HepG2 (cell line): ENCODE measurements at regions not wholly inside any gene's neighbourhood (a gene's known extent, or its start where the extent isn't known, plus 50 kb on each side); places are given as distances from the start of the nearest gene placed in this dataset.

Experiments used
- ARNT2 ChIP-seq: sonication (generic); formaldehyde crosslinking; IDR thresholded peaks from 2 replicates; pipeline ENCODE4 v1.8.0; 2022; ENCODE audit warnings: mild to moderate bottlenecking, low read depth, missing genetic modification reagents, moderate library complexity
- ATF1 ChIP-seq: IDR thresholded peaks from 2 replicates; pipeline ENCODE4 v1.6.1; 2016; ENCODE audit warnings: mild to moderate bottlenecking, control low read depth
- ATF7 ChIP-seq, 2 experiments: fragments of 450-650 bp in 1 of 2; sonication (generic) in 1 of 2; formaldehyde crosslinking in 1 of 2; IDR thresholded peaks; 2 replicates each; pipeline versions ENCODE4 v1.4.0 to v1.6.1; 2016 to 2020; ENCODE audit warnings: antibody characterized with exemption in 1 of 2, mild to moderate bottlenecking in 1 of 2, missing genetic modification reagents in 1 of 2
- DRAP1 ChIP-seq: IDR thresholded peaks from 2 replicates; pipeline ENCODE4 v1.6.1; 2016; ENCODE audit warnings: missing genetic modification reagents, missing compliant biosample characterization
- E2F1 ChIP-seq: sonication (generic); formaldehyde crosslinking; IDR thresholded peaks from 2 replicates; pipeline ENCODE4 v1.5.0; 2020; ENCODE audit warnings: missing genetic modification reagents
- E2F5 ChIP-seq: sonication (generic); formaldehyde crosslinking; conservative IDR thresholded peaks from 2 replicates; pipeline ENCODE4 v1.4.0; 2020; ENCODE audit warnings: missing genetic modification reagents
- FIP1L1 ChIP-seq: fragments of 200-400 bp; formaldehyde crosslinking; IDR thresholded peaks from 2 replicates; pipeline ENCODE4 v1.6.1; 2018; ENCODE audit warnings: low read depth, mild to moderate bottlenecking, low read length, moderate library complexity, borderline replicate concordance; ENCODE audit not compliant: insufficient read depth
- GATAD1 ChIP-seq: IDR thresholded peaks from 2 replicates; pipeline ENCODE4 v1.6.1; 2016; ENCODE audit warnings: missing genetic modification reagents, missing compliant biosample characterization
- GZF1 ChIP-seq: sonication (generic); formaldehyde crosslinking; IDR thresholded peaks from 2 replicates; pipeline ENCODE4 v1.5.1; 2020; ENCODE audit warnings: mild to moderate bottlenecking, missing genetic modification reagents
- KMT2A ChIP-seq: sonication (generic); formaldehyde crosslinking; IDR thresholded peaks from 2 replicates; pipeline ENCODE4 v1.4.0; 2020; ENCODE audit warnings: missing genetic modification reagents
- LCORL ChIP-seq, 2 experiments: fragments of 450-650 bp in 1 of 2; sonication (generic) in 1 of 2; formaldehyde crosslinking in 1 of 2; IDR thresholded peaks; 2 replicates each; pipeline versions ENCODE4 v1.5.0 to v1.6.1; 2017 to 2020; ENCODE audit warnings: antibody characterized with exemption in 1 of 2, missing genetic modification reagents in 1 of 2
- MIXL1 ChIP-seq: IDR thresholded peaks from 2 replicates; pipeline ENCODE4 v1.6.1; 2016
- MZF1 ChIP-seq: sonication (generic); formaldehyde crosslinking; IDR thresholded peaks from 2 replicates; pipeline ENCODE4 v1.8.1; 2023; ENCODE audit warnings: mild to moderate bottlenecking, missing genetic modification reagents, borderline replicate concordance
- NFIB ChIP-seq: sonication (generic); formaldehyde crosslinking; IDR thresholded peaks from 2 replicates; pipeline ENCODE4 v1.9.0; 2021; ENCODE audit warnings: missing genetic modification reagents, mild to moderate bottlenecking, borderline replicate concordance
- SATB2 ChIP-seq: sonication (generic); formaldehyde crosslinking; IDR thresholded peaks from 2 replicates; pipeline ENCODE4 v1.5.0; 2020; ENCODE audit warnings: missing genetic modification reagents
- SCMH1 ChIP-seq: sonication (generic); formaldehyde crosslinking; IDR thresholded peaks from 2 replicates; pipeline ENCODE4 v1.9.0; 2021; ENCODE audit warnings: missing genetic modification reagents, mild to moderate bottlenecking, borderline replicate concordance
- SMARCE1 ChIP-seq: fragments of 450-650 bp; IDR thresholded peaks from 2 replicates; pipeline ENCODE4 v1.6.1; 2017; ENCODE audit warnings: borderline replicate concordance
- SP2 ChIP-seq: sonication (generic); formaldehyde crosslinking; IDR thresholded peaks from 2 replicates; pipeline ENCODE4 v1.5.1; 2020; ENCODE audit warnings: mild to moderate bottlenecking, missing genetic modification reagents
- THRA ChIP-seq: sonication (generic); formaldehyde crosslinking; IDR thresholded peaks from 2 replicates; pipeline ENCODE4 v1.4.0; 2020; ENCODE audit warnings: missing genetic modification reagents, borderline replicate concordance
- ZBTB42 ChIP-seq: sonication (generic); formaldehyde crosslinking; IDR thresholded peaks from 2 replicates; pipeline ENCODE4 v1.5.0; 2020; ENCODE audit warnings: mild to moderate bottlenecking, missing genetic modification reagents
- ZMAT5 ChIP-seq: sonication (generic); formaldehyde crosslinking; IDR thresholded peaks from 2 replicates; pipeline ENCODE4 v1.5.0; 2020; ENCODE audit warnings: mild to moderate bottlenecking, low read depth, missing genetic modification reagents, borderline replicate concordance
- ZNF460 ChIP-seq: sonication (generic); formaldehyde crosslinking; IDR thresholded peaks from 2 replicates; pipeline ENCODE4 v1.5.1; 2020; ENCODE audit warnings: missing genetic modification reagents, mild to moderate bottlenecking, borderline replicate concordance
- ZNF644 ChIP-seq: IDR thresholded peaks from 2 replicates; pipeline ENCODE4 v1.6.1; 2016; ENCODE audit warnings: low read depth
- ZNF800 ChIP-seq: sonication (generic); formaldehyde crosslinking; IDR thresholded peaks from 2 replicates; pipeline ENCODE4 v1.4.0; 2020; ENCODE audit warnings: missing genetic modification reagents
- ZSCAN29 ChIP-seq: sonication (generic); formaldehyde crosslinking; conservative IDR thresholded peaks from 2 replicates; pipeline ENCODE4 v1.4.0; 2020; ENCODE audit warnings: mild to moderate bottlenecking, missing genetic modification reagents

GRCh38 chr2:224145751-224146355 is 106.8 kb upstream of the SERPINE2 start (continued):
- TF ChIP-seq ZNF644 (CRISPR knock-in tag), result peak; percentile 88
- TF ChIP-seq FIP1L1, result no peak
- no peak for TF ChIP-seq ATF7 (IDR thresholded peaks at IDR 0.05)
- TF ChIP-seq ATF7 (CRISPR knock-in tag; IDR thresholded peaks at IDR 0.05), result peak; percentile 37; the same call in 1 of the 2 replicates
- TF ChIP-seq SP2 (CRISPR knock-in tag), result no peak
- TF ChIP-seq ARNT2 (CRISPR knock-in tag), result no peak
- no peak for TF ChIP-seq SMARCE1
- TF ChIP-seq MIXL1, result peak; percentile 76
- no peak for TF ChIP-seq SATB2 (CRISPR knock-in tag)
- TF ChIP-seq KMT2A (CRISPR knock-in tag), result no peak
- TF ChIP-seq ZBTB42, result no peak
- TF ChIP-seq E2F5 (CRISPR knock-in tag), result no peak
- no peak for TF ChIP-seq THRA (CRISPR knock-in tag)
- peak; percentile 25; the same call in 1 of the 2 replicates for TF ChIP-seq GATAD1 (CRISPR knock-in tag)
- TF ChIP-seq NFIB (CRISPR knock-in tag), result no peak
- TF ChIP-seq ZMAT5 (CRISPR knock-in tag), result no peak
- no peak for TF ChIP-seq E2F1
- TF ChIP-seq ATF1 (CRISPR knock-in tag), result no peak; the same call in 1 of the 2 replicates
- no peak; the same call in 1 of the 2 replicates for TF ChIP-seq LCORL (IDR thresholded peaks at IDR 0.05)
- TF ChIP-seq LCORL (CRISPR knock-in tag; IDR thresholded peaks at IDR 0.05), result peak; percentile 52
- TF ChIP-seq MZF1, result peak; percentile 20; the same call in 1 of the 2 replicates
- peak; percentile 37; the same call in 1 of the 2 replicates for TF ChIP-seq ZNF800 (CRISPR knock-in tag)
- TF ChIP-seq ZSCAN29 (CRISPR knock-in tag), result peak; percentile 90
- TF ChIP-seq SCMH1 (CRISPR knock-in tag), result no peak
- peak; percentile 46; the same call in 1 of the 2 replicates for TF ChIP-seq DRAP1 (CRISPR knock-in tag)
- no peak for TF ChIP-seq GZF1 (CRISPR knock-in tag)
- no peak; the same call in 1 of the 2 replicates for TF ChIP-seq ZNF460 (CRISPR knock-in tag)
